ENCODE measurements at regions not wholly inside any gene's neighbourhood (a gene's known extent, or its start where the extent isn't known, plus 50 kb on each side); places are given as distances from the start of the nearest gene placed in this dataset.

DNA sequence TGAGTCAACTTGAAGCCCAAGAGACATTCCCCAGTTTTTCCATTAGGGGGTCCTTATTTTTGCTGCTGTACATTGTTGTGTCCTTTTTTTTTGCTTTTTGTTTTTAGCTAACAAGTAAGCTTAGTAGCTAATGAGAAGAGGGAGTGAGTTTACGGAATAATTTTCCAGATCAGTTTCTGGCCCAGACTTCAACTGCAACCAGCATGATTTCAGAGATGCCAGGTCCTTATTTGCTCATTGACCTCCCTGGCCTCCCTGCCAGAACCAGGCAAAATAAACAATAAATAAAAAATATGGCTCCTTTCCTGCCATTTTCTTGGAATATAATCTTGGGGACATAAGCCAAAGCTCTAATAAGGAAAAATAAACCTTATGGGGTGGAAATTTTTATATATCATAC, 185.9 kb downstream of the FAT3 start:
- TF ChIP-seq, protein P1, sequence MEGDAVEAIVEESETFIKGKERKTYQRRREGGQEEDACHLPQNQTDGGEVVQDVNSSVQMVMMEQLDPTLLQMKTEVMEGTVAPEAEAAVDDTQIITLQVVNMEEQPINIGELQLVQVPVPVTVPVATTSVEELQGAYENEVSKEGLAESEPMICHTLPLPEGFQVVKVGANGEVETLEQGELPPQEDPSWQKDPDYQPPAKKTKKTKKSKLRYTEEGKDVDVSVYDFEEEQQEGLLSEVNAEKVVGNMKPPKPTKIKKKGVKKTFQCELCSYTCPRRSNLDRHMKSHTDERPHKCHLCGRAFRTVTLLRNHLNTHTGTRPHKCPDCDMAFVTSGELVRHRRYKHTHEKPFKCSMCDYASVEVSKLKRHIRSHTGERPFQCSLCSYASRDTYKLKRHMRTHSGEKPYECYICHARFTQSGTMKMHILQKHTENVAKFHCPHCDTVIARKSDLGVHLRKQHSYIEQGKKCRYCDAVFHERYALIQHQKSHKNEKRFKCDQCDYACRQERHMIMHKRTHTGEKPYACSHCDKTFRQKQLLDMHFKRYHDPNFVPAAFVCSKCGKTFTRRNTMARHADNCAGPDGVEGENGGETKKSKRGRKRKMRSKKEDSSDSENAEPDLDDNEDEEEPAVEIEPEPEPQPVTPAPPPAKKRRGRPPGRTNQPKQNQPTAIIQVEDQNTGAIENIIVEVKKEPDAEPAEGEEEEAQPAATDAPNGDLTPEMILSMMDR (IDR thresholded peaks at IDR 0.05), result no peak
- no peak for TF ChIP-seq POLR2A (IDR thresholded peaks at IDR 0.05)
- H3K4me3 ChIP-seq, result no peak overlapping the region
- WGBS (ENCODE audit: insufficient coverage, low coverage, low lambda C conversion rate, missing lambda C conversion rate), result 33% methylated on average over 1 of the region's 1 CpG
- intact Hi-C loops (cut with DNase I), result no loop called here
- H3K27ac ChIP-seq, result no peak overlapping the region
- DNase-seq, result no peak
- no peaks in the 10 kb centered on the region for H3K27me3 ChIP-seq
- H3K4me1 ChIP-seq, result no peaks in the 10 kb centered on the region
- H3K9me3 ChIP-seq, result no peaks in the 10 kb centered on the region
- no peak for ATAC-seq
- H3K36me3 ChIP-seq, result no peaks in the 10 kb centered on the region

DNA sequence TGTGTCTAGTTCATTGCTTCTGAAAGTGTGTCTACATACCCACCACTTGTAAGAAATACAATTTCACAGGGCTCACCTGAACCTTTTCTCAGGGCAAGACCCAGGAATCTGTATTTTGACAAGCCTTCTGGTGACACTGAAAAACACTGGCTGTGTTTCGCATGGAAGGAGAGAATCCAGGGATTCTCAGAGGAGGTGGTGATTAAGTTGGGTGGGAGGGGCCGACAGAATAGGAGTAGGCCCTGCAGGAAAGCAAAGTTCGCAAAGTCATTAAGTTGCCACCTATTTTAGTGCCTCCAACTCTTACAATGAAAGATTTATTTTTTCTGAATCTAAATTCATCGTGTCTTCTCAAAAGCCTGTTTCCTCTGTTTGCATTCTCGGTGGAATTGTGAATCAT, 186.8 kb downstream of the FAT3 start:
- no peak overlapping the region for H3K27ac ChIP-seq
- no peak overlapping the region for H3K4me3 ChIP-seq
- H3K4me1 ChIP-seq, result no peaks in the 10 kb centered on the region
- WGBS (ENCODE audit: insufficient coverage, low coverage, low lambda C conversion rate, missing lambda C conversion rate), result 85% methylated on average over 4 of the region's 5 CpGs
- no peaks in the 10 kb centered on the region for H3K27me3 ChIP-seq
- DNase-seq, result no peak
- H3K9me3 ChIP-seq, result no peaks in the 10 kb centered on the region
- intact Hi-C loops (cut with DNase I), result no loop called here
- TF ChIP-seq, protein P1 (IDR thresholded peaks at IDR 0.05), result no peak
- no peak for TF ChIP-seq POLR2A (IDR thresholded peaks at IDR 0.05)
- H3K36me3 ChIP-seq, result no peaks in the 10 kb centered on the region
- no peak for ATAC-seq

DNA sequence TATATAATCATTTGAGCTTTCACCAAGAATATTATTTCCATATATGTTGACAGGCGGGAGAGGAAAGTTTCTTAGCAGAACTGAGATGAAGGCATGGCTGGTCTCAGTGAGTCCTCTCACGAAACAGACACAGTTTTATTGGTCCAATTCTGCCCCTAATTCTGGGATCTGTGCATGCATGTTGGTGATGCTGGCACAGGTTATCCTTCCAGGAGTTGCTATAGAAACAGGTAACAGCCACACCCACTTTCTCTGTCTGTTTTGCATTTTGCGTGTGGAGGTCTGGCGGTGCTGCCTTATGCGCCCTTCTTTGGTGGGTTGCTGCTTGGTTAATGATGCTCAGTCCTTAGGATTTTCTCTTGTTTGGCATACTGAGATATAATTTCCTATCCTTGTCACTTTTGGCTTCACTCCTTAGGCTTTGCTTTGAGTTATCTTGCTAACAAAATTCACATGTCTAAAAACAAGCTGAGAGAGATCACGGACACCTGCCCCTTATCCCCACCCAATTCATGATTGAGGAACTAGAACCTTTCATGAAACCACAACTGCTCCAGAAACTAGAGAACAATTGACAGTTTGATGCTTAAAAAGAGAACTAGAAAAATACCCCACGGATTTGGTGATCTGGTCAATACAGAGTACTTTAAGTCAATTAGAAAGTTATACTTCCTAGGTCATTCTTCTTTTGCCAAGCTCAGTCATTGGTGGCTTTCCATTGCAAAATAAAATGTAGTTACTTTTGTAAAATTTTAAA, 189.3 kb downstream of the FAT3 start:
- TF ChIP-seq POLR2A (IDR thresholded peaks at IDR 0.05), result no peak
- TF ChIP-seq, protein P1 (IDR thresholded peaks at IDR 0.05), result no peak
- Histone ChIP-seq H3K36me3 (no peaks in the 10 kb centered on the region), H3K4me3 (no peak overlapping the region), H3K27ac (no peak overlapping the region), H3K9me3 (no peaks in the 10 kb centered on the region), H3K4me1 (no peaks in the 10 kb centered on the region), H3K27me3 (no peaks in the 10 kb centered on the region)
- 67% methylated on average over 6 of the region's 7 CpGs for WGBS (ENCODE audit: insufficient coverage, low coverage, low lambda C conversion rate, missing lambda C conversion rate)
- intact Hi-C loops (cut with DNase I), result no loop called here
- DNase-seq (no peak), ATAC-seq (no peak)

DNA sequence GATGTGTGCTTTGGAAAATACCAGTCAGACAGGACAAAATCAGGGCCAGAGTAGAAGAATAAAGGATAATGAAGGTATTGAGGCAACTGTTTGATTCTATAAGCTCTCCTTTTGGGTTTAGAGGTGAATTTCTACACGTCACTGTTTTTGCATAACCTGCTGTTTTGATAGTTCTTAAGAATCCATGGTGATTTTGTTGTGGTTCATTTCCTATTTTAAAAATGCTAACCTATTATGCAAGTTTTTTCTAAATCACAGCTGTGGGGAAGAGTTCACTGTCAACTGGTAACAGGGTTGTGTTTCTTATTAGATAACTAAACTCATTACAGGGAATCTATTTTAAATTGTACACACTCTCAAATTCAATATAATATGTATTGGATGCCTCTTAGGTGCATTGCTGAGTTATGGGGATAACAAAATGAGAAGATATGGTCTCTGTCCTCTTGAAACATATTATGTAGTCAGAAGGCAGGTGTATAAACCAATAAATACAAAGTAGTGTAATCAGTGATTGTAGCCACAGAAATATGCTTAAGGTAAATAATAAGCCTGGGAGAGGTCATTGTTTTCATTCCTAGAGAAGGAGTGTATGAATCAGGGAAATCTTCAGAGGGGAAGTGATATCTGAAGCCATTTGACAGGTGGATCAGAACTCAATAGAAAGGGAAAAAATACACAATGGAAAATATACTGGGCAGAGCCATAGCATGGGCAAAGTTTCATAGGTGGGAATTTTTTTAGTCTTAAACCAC, 192.5 kb downstream of the FAT3 start:
- intact Hi-C loops (cut with DNase I), result no loop called here
- Histone ChIP-seq H3K9me3 (no peaks in the 10 kb centered on the region), H3K36me3 (no peaks in the 10 kb centered on the region), H3K27me3 (no peaks in the 10 kb centered on the region), H3K27ac (no peak overlapping the region), H3K4me3 (no peak overlapping the region), H3K4me1 (no peaks in the 10 kb centered on the region)
- ATAC-seq (no peak), DNase-seq (no peak)
- TF ChIP-seq POLR2A (IDR thresholded peaks at IDR 0.05), result no peak
- TF ChIP-seq, protein P1 (IDR thresholded peaks at IDR 0.05), result no peak
- WGBS (ENCODE audit: insufficient coverage, low coverage, low lambda C conversion rate, missing lambda C conversion rate), result 79% methylated on average over 1 of the region's 1 CpG
